NB4 (cell line): ENCODE measurements at regions not wholly inside any gene's neighbourhood (a gene's known extent, or its start where the extent isn't known, plus 50 kb on each side); places are given as distances from the start of the nearest gene placed in this dataset.

Source experiments
- MYC ChIP-seq: IDR thresholded peaks from 2 replicates; pipeline ENCODE4 v1.6.1; 2011; ENCODE audit warnings: low read depth, low read length
- POLR2A ChIP-seq: IDR thresholded peaks from 2 replicates; pipeline ENCODE4 v1.6.1; 2011; ENCODE audit warnings: mild to moderate bottlenecking; ENCODE audit not compliant: insufficient read length; ENCODE audit errors: extremely low read depth
- TF ChIP-seq, protein P1 (sequence below): IDR thresholded peaks from one replicate; pipeline ENCODE4 v1.5.1; 2012; ENCODE audit warnings: low read depth, low read length

DNA sequence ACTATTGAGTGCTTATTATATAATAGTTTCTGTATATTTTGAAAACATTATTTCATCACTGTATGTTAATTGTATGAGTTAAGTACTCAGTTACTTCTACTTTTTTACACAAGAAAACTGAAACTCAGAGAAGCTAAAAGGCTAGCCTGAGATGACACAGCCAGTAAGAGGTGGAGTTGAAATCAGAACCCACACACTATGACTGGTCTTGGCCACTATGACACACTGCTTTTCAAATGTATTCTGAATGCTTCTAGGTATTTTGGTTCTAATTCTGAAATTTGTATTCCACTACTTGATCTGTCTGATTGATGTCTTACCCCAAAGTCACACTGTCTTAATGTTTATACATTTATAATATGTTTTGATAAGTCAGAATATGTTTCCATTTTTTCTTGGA is 181.8 kb downstream of the ZDHHC21 start:
- TF ChIP-seq, protein P1, sequence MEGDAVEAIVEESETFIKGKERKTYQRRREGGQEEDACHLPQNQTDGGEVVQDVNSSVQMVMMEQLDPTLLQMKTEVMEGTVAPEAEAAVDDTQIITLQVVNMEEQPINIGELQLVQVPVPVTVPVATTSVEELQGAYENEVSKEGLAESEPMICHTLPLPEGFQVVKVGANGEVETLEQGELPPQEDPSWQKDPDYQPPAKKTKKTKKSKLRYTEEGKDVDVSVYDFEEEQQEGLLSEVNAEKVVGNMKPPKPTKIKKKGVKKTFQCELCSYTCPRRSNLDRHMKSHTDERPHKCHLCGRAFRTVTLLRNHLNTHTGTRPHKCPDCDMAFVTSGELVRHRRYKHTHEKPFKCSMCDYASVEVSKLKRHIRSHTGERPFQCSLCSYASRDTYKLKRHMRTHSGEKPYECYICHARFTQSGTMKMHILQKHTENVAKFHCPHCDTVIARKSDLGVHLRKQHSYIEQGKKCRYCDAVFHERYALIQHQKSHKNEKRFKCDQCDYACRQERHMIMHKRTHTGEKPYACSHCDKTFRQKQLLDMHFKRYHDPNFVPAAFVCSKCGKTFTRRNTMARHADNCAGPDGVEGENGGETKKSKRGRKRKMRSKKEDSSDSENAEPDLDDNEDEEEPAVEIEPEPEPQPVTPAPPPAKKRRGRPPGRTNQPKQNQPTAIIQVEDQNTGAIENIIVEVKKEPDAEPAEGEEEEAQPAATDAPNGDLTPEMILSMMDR, result no peak
- TF ChIP-seq MYC (no peak), POLR2A (no peak)
